HuH-7 (cell line): ENCODE measurements at regions not wholly inside any gene's neighbourhood (a gene's known extent, or its start where the extent isn't known, plus 50 kb on each side); places are given as distances from the start of the nearest gene placed in this dataset.
"Not testable (repeated sequence)": the region's sequence is repeated elsewhere in the genome, so short reads cannot be mapped to it uniquely, and the experiment has no call there.

Experiments used
- DNase-seq: peaks from one replicate; pipeline ENCODE4 v3.0.0; 2011; ENCODE audit warnings: low spot score

DNA sequence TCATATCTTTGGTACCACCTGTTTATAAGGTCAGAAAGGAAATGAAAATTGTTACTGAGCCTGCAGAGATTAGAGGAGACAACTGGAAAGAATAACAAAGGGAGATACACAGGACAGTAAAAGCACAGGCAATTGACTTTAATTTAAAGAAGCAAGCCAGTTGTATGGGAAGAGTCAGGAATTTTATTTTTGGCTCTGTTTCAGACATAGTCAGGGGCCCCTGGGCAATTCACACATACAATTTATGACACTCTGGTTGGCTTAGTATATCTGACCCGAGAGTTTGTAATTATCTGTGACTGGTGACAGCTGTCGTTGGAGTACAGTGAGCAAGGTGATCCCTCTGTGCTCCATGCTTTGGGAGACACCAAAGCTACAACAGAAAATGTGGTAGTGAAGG lies 591.9 kb upstream of the NECTIN3 start:
- DNase-seq = no peak

DNA sequence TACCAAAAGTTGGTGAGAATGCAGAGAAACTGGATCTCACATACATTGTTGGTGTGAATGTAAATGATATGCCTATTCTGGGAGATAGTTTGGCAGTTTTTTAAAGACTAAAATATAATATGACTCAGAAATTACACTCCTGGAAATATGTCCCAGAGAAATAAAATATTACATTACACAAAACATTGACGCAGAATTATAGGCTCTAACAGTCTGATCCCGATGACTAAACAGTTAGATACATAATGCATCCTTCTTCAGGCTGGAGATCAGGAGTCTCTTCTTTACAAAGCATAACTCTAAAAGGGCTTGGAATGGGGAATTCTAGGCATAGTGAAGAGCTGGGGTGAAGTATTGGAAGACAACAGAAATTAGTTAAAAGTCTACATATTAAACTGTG lies 586.2 kb upstream of the NECTIN3 start:
- no peak for DNase-seq

DNA sequence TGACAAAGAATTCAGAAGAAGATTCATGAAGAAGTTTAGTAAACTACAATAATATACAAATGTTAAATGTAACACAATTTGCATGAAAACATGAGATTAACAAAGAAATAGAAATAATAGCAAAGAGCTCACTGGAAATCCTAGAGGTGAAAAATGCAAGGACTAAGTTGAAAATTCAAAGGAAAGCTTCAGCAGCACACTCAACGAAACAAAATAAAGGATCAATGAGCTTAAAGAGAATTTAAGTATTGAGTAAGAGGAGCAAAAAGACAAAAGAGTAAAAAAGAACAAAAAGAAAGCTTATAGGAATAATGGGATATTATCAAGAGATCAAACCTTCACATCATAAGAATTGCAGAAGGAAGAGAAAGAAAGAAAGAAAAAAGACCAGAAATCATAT lies 583.8 kb upstream of the NECTIN3 start:
- no peak for DNase-seq

DNA sequence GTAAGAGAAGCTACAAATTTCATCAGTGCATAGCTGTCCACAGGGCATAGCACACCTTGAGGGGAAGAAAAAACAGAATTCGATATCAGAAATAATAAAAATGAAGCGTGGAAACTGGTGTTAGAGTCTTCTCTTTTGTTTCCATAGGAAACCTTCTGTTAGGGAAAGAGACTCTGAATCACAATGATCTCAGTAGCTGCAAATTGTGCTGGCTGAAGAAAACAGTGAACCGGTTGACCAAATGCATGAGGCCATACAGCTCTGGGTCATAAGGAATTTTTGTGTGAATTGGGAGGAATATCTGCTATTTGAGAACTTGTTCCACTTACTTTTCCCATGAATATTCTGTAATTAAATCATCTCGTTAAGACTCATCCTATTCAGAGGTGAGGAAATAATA lies 580.2 kb upstream of the NECTIN3 start:
- DNase-seq = no peak

DNA sequence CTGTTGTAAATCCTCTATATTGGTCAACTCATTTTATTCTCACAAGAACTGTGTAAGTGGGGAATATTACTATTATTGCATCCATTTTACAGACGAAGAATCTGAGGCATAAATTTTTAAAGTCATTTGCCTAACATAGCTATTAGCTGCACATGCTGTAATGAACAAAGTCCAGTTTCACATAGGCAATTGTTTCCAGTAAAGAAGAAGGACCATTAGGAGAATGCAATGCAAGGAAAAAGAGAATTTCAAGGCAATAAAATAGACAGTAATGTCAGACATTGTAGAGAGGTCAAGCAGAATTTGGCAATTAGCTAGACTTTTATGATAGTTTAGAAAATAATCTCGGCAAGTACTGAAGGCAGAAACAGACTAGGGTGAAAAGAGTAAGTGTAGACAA lies 578.7 kb upstream of the NECTIN3 start:
- DNase-seq = no peak

DNA sequence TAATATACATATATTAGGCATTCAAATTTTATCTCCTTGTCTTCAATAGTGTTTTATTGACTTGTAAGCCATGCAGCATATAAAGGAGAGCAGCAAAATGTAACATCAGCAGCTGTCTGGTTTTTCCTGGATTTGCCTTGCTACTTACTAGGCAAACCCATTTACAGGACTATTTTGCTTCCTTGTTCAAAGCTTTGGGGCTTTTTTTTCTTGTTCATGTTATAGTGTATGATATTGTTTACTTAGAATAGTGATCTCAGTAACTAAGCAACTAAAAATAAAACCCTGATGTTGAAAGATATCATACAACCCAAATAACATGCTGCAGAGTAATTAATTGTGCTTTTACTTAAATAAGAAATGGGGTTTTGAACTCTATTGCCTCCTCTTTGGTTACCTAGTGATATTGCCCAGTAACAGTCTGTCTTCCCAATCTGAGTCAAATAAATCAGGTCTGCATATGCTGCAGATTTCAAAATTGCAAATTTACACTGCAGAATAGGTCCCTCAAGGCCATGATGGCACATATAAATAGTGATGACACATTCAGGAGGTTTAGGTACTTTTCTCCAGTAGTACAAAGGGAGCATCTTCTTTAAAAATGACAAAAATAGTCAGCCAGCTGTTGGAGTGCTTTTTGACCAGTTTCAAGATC lies 578.1 kb upstream of the NECTIN3 start:
- DNase-seq = no peak

DNA sequence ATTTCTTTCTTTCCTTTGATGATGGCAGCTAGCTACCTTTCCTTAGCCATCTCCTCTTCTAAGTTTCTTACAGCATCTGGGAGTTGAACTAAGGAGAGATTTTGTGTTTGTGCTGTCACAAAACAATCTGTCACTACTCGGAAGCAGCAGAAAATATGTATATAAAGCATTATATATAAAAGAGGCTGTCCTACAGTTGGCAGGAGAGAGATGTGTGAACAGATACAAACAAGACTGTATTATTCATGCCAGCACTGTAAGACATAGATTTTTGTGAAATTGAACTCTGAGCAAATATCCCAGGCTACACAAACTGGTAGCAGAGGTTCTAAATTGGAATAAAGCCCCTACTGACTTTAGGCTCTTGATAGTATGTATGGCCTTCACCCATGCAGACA lies 577.5 kb upstream of the NECTIN3 start:
- DNase-seq = no peak

DNA sequence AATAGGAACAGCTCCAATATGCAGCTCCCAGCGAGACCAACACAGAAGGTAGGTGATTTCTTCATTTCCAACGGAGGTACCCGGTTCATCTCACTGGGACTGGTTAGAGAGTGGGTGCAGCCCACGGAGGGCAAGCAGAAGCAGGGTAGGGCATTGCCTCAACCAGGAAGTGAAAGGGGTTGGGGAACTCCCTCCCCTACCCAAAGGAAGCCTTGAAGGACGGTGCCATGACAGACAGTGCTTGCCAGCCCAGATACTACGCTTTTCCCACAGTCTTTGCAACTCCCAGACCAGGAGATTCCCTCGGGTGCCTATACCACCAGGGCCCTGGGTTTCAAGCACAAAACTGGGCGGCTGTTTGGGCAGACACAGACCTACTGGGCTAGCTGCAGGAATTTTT lies 576.9 kb upstream of the NECTIN3 start:
- no peak for DNase-seq

DNA sequence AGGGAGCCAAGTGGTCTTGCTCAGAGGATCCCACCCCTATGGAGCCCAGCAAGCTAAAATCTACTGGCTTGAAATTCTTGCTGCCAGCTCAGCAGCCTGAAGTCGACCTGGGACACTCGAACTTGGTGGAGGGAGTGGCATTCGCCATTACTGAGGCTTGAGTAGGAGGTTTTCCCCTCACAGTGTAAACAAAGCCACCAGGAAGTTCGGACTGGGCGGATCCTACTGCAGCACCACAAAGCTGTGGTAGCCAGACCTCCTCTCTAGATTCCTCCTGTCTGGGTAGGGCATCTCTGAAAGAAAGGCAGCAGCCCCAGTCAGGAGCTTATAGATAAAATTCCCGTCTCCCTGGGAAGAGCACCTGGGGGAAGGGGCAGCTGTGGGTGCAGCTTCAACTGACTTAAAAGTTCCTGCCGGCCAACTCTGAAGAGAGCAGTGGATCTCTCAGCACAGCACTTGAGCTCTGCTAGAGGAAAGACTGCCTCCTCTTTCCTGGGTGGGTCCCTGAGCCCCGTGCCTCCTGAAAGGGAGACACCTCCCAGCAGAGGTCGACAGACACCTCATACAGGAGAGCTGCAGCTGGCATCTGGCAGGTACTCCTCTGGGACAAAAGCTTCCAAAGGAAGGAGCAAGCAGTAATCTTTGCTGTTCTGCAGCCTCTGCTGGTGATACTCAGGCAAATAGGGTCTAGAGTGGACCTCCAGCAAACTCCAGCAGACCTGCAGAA lies 576.3 kb upstream of the NECTIN3 start:
- no peak for DNase-seq

DNA sequence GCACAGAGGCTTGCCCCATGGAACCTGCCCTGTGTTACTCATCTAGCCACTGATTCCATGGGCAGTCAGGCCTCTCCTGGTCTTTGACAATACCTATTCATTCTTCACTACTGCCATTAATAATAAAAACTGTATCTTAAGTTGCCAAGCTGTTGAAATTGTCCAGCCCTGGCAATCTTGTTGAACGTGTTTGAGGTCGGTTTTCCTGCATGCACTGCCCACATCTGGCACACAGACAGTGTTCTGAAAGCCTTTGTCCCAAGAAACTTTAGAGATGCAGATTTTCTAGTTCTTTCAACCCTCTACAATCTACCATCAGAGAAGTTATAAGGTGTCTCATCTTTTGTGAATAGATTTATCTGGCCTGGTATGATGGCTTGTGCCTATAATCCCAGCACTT lies 567.2 kb upstream of the NECTIN3 start:
- DNase-seq = no peak

DNA sequence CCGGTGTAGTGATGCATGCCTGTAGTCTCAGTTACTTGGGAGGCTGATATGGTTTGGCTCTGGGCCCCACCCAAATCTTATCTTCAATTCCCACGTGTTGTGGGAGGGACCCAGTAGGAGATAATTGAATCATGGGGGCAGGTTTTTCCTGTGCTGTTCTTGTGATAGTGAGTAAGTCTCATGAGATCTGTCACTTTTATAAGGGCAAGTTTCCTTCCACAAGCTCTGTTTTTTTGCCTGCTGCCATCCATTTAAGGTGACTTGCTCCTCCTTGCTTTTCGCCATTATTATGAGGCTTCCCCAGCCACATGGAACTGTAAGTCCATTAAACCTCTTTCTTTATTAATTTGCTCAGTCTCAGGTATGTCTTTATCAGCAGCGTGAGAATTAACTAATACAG lies 566.7 kb upstream of the NECTIN3 start:
- DNase-seq = no peak

DNA sequence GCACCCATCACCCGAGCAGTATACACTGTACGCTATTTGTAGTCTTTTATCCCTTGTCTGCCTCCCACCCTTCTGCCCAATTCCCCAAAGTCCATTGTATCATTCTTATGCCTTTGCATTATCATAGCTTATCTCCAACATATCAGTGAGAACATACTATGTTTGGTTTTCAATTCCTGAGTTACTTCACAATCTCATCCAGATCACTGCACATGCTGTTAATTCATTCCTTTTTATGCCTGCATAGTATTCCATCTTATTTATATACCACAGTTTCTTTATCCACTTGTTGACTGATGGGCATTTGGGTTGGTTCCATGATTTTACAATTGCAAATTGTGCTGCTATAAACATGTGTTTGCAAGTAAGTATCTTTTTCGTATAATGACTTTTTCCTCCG lies 564.7 kb upstream of the NECTIN3 start:
- no peak for DNase-seq

DNA sequence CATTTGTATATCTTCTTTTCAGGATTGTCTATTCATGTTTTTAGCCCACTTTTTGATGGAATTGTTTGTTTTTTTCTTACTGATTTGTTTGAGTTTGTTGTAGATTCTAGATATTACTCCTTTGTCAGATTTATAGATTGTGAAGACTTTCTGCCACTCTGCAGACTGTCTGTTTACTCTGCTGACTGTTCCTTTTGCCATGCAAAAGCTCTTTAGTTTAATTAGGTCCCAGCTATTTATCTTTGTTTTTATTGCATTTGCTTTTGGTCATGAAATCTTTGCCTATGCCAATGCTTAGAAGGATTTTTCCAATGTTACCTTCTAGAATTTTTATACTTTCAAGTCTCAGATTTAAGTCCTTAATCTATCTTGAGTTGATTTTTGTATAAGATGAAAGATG lies 564.0 kb upstream of the NECTIN3 start:
- not testable (repeated sequence) for DNase-seq

DNA sequence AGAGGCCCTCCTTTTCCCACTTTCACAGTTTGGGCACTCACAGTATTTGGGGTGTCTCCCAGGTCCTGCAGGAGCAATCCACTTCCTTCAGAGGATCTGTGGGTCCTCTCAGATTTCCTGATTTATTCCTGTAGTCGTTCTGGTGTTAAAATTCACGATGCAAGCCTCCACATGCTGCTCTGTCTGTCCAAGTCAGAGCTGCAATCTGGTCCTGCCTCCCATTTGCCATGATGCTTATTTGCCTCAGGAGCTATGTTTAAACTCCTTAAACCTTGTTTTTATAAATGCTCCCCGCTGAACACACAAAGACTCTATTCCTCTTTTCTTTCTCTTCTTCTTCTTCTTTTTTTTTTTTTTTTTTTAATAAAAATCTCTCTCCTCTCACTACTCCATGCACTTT lies 558.7 kb upstream of the NECTIN3 start:
- DNase-seq = no peak

DNA sequence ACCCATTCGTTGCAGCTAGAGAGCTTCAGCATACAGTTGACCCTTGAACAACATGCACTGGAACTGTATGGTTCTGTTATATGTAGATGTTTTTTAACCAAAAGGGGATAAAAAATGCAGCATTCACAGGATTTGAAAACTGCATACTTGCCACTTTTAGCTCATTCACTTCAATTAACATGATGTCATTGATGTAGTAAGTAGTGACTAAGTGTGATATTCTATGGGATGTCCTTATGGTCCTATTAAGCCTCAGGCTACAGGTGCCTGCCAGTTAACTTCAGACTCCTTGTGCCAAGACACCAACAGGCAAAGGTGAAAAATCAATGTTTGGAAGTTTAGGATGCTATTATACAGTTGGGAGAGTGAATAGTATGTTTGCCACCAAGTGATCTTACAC lies 553.6 kb upstream of the NECTIN3 start:
- no peak for DNase-seq

DNA sequence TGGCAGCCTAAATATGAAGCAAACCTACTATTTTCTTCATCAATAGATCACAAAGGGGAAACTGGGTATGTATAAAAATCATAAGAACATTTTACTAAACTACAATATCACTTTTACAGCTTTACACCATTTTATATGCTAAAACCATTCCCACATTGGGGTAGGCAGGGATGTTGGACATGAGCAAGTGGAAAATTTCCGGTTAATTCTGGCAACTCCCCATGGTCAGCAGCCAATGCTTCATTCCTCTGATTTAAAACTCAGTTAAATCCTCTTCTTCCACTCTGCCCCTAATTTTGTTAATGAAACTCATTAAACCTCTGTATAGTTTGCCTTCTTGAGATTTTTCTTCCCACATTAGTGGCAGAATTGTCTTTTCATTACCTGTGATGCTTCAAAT lies 552.5 kb upstream of the NECTIN3 start:
- DNase-seq = no peak

DNA sequence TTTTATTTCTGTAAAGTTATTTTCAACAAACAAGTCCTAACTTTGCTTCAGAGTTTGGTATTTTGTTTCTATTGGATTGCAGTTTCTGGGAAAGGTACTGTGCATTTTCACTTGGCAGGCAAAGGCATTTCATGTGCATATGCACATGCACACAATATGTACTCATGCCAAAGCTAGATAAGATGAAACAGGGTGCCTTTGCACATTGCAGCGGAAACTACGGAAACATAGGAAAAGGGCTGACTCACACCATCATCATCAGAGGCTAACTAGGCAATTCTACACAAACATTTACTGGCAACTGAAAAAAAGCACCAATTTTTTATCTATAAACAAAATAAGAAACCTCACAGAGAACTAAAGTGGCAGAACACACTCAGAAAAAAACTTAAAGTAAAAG lies 550.6 kb upstream of the NECTIN3 start:
- DNase-seq = no peak

DNA sequence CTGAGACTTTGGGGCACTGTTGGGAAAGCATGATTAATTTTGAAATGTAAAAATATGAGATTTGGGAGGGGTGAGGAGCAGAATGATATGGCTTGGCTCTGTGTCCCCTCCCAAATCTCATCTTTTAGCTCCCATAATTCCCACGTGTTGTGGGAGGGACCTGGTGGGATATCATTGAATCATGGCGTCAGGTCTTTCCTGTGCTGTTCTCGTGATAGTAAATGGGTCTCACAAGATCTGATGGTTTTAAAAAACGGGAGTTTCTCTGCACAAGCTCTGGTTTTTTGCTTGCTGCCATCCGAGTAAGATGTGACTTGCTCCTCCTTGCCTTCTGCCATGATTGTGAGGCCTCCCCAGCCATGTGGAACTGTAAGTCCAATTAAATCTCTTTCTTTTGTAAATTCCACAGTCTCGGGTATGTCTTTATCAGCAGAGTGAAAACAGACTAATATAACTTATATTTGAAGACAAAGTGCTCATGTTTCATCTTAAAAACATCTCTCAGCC lies 546.0 kb upstream of the NECTIN3 start:
- DNase-seq = not testable (repeated sequence)

DNA sequence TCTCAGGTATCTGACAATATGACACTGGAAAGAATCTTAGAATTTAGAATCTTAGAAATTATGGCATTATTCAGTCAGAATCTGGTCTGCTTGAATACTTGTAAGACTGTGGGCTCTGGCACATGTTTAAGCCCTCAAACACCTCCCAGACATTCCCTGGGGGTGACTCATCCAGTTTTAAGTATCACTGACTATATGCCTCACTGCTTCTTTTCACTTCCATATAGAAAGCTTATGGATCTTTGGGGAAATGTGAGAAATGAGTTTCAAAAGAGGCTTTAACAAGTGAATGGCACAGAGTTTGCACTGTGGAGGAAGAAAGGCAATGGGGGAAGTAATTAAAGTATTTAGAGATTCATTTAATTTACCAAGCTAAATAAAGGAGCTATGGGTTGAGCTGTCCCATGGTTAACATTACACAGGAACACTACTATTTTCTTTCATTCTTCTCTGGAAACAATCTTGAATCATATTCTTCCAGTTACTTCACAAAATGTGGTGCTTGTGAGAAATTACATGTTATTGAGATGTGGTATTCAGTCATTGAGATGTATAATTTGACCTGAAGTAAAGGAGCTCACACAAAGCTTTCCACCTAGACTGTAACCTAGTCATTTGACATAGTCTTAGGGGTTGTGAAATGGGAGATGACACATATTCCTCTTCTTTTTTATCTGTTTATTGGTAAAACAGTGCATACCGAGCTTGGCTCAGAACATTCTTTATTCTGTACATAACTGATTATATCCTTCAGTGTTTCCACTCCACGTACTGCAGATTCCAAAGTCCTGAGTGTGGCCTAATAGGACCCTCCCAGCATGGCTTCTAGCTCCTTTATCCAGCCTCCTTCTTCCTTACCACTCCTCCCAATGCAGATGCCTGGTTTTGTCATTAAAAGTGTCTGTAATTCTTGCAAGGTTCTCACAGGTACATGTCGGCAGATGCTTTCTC lies 544.6 kb upstream of the NECTIN3 start:
- DNase-seq = no peak

DNA sequence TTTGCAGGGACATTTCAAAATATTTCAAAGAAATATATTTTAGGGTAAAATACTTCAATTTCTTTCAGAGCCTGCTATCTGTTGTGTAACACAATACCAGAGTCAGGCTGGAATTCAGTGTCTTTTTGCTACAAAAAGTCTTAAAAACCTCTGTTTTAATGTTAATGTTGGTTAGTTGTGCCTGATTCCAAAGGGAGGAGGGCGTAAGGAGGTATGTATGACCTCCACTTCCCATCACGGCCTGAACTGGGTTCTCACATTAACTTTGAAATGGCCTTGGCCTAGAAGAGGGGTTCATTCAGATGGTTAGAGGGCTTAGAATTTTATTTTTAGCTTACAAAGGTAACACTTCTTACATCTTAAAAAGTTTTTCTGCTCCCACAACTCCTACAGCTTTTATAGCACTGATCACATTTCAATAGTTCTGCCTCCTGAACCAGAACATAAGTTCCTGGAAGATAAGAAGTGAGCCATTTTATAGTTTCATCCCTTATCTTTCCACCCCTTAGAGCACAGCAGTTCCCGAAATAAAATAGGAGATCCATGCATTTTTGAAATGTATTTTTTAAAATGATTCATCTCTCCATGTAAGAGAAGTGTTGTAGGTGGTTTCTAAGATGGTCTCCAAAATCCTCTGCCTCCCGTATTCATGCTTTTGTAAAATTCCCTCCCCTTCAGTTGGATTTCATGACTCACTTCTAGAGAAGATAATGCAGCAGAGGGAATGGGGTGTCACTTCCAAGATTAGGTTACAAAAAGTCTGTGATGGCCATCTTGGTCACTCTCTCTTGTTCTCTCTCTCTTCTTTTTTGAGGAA lies 543.1 kb upstream of the NECTIN3 start:
- DNase-seq = no peak

DNA sequence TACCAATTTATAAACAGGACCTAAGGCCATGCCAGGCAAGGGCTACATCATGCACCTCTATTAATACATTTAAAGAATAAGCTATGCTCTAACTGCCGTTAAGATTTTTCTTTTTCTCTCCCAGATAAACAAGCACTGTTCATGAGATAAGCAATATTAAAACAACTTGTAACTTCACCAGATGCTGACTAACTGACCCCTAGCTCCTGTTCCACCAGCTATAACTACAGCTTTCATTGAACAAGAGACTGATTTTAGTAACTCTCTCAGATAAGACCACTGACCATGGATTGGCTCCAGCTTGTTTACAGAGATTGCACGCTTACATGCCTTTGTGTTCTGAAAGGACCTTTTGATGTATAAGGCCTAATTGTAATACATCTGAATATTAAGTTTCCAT lies 540.7 kb upstream of the NECTIN3 start:
- DNase-seq = no peak

DNA sequence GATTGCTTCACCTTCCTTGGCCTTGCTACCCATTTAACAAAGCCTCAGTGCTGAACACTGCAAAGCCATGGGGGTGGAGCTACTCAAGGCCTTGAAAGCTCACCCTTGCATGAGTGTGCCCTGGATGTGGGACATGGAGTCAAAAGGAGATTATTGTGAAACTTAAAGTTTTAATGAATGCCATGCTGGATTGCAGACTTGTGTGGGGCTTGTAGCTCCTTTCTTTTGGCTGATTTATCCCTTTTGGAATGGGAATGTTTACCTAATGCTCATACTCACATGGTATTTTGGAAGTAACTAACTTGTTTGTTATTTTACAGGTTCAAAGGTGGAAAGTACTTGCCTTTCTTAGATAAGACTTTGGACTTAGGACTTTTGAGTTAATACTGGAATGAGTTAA lies 538.5 kb upstream of the NECTIN3 start:
- DNase-seq = peak; percentile 8
